Keratinocyte (primary cell): ENCODE measurements at regions not wholly inside any gene's neighbourhood (a gene's known extent, or its start where the extent isn't known, plus 50 kb on each side); places are given as distances from the start of the nearest gene placed in this dataset.

Experiments used
- DNase-seq: peaks from one replicate; pipeline ENCODE4 v3.0.0-alpha.2; 2011; ENCODE audit warnings: low read depth, missing footprints, low spot score
- FAIRE-seq: peaks from 2 replicates; lab custom pipeline; 2011; peaks lifted over from hg19 to GRCh38; lab: Jason Lieb, UNC
- H2AFZ ChIP-seq: 2 replicates; pipeline ENCODE4 v1.6.0; 2012; ENCODE audit warnings: low read length, control low read depth, inconsistent platforms; ENCODE audit not compliant: control insufficient read depth
- H3K27ac ChIP-seq: 2 replicates; pipeline ENCODE4 v1.5.1; 2011; ENCODE audit warnings: low read length; ENCODE audit not compliant: control insufficient read depth, insufficient read depth
- H3K27me3 ChIP-seq: 3 replicates; pipeline ENCODE4 v1.6.0; 2011; ENCODE audit warnings: low read length; ENCODE audit not compliant: control insufficient read depth, insufficient read depth; ENCODE audit errors: extremely low read depth
- H3K36me3 ChIP-seq, 2 experiments: 2 replicates in 1 of 2; 3 replicates in 1 of 2; pipeline ENCODE4 v1.5.1; 2011; ENCODE audit warnings: low read length in 2 of 2, mild to moderate bottlenecking in 1 of 2; ENCODE audit not compliant: control insufficient read depth in 2 of 2, insufficient read depth in 2 of 2; ENCODE audit errors: extremely low read depth in 1 of 2
- H3K4me1 ChIP-seq: 3 replicates; pipeline ENCODE4 v1.5.1; 2011; ENCODE audit warnings: low read length; ENCODE audit not compliant: control insufficient read depth, insufficient read depth; ENCODE audit errors: extremely low read depth
- H3K4me2 ChIP-seq: 3 replicates; pipeline ENCODE4 v1.6.0; 2011; ENCODE audit warnings: low read depth, low read length; ENCODE audit not compliant: control insufficient read depth, insufficient read depth; ENCODE audit errors: extremely low read depth
- H3K4me3 ChIP-seq, 3 experiments: fragments of 200-600 bp in 1 of 3; sonication (generic) in 1 of 3; 2 replicates in 2 of 3; 3 replicates in 1 of 3; pipeline ENCODE4 v1.5.1; 2011 to 2016; ENCODE audit warnings: low read length in 3 of 3, mild to moderate bottlenecking in 3 of 3, control low read depth in 2 of 3, inconsistent platforms in 1 of 3, low read depth in 1 of 3, mixed read lengths in 1 of 3, mixed run types in 1 of 3, moderate library complexity in 1 of 3; ENCODE audit not compliant: control insufficient read depth in 2 of 3, insufficient read depth in 2 of 3; ENCODE audit errors: extremely low read depth in 1 of 3
- H3K79me2 ChIP-seq: 2 replicates; pipeline ENCODE4 v1.6.0; 2012; ENCODE audit warnings: low read length; ENCODE audit not compliant: control insufficient read depth, insufficient read depth
- H3K9ac ChIP-seq: 3 replicates; pipeline ENCODE4 v1.6.0; 2011; ENCODE audit warnings: low read length; ENCODE audit not compliant: control insufficient read depth, insufficient read depth; ENCODE audit errors: extremely low read depth
- H3K9me1 ChIP-seq: 3 replicates; pipeline ENCODE4 v1.6.0; 2011; ENCODE audit warnings: low read length; ENCODE audit not compliant: control insufficient read depth, insufficient read depth; ENCODE audit errors: extremely low read depth
- H3K9me3 ChIP-seq: 2 replicates; pipeline ENCODE4 v1.5.1; 2012; ENCODE audit warnings: low read depth, low read length; ENCODE audit not compliant: control insufficient read depth
- H4K20me1 ChIP-seq: 3 replicates; pipeline ENCODE4 v1.6.0; 2011; ENCODE audit warnings: low read length; ENCODE audit not compliant: control insufficient read depth, insufficient read depth; ENCODE audit errors: extremely low read depth
- EZH2 ChIP-seq: IDR thresholded peaks from one replicate; pipeline ENCODE4 v1.6.1; 2012; ENCODE audit warnings: inconsistent platforms, mild to moderate bottlenecking, low read length, moderate library complexity
- dilution Hi-C: fragments of 300-500 bp; cut with MboI; formaldehyde crosslinking; loops from one replicate; pipeline ENCODE4 v1.7.0; 2020; ENCODE audit warnings: low sequenced_read_pairs; ENCODE audit not compliant: extremely low pct_ligation_motif_present
- TF ChIP-seq, protein P1 (sequence below), 3 experiments: IDR thresholded peaks in 1 of 3; conservative IDR thresholded peaks in 1 of 3; optimal IDR thresholded peaks in 1 of 3; 2 replicates in 2 of 3; 3 replicates in 1 of 3; pipeline versions ENCODE3 to v1.5.1; 2011; ENCODE audit warnings: low read length in 3 of 3, mild to moderate bottlenecking in 3 of 3, moderate library complexity in 2 of 3, control low read depth in 1 of 3, inconsistent platforms in 1 of 3; ENCODE audit not compliant: insufficient read depth in 2 of 3; ENCODE audit errors: extremely low read depth in 1 of 3

DNA sequence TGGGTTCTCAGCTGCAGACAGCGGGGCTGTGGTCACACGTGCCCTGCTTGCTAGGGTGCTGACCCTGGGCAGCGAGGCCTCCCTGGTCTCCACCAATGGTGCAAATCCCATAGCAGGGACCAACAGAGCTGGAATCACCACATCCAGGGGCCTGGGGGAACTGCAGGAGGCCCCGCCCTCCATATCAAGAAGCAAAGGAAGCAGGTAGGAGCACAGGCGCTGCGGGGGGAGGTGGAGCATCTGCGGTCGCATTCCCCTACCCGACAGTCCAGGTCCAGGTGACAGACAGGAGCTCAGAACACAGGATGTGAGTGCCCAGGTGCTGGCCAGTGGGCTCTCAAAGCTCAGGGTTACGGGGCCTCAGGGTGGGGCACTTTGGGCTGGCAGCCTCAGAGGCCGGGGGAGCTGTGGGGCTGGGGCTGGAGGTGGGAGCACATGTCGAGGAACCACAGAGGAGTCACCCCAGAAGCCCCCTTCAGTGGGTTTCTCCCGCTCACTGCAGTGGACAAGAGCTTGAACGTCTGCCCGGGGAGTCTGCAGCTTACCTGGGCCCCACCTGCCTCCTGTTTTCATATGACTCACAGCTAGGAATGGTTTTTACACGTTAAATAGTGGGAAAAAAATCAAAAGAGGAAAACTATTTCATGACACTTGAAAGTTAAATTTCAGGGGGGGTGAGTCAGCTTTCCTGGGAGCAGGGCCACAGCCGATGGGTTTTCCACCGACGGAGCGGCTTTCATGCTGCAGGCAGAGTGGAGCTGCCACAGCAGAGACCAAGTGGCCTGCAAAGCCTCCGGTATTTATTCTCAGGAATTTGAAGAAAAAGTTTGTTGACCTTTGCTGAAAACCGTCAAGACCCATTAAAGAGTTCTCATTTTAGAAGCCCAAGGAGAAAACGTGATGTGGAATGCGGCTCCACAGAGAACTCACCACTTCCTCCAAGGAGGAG lies 148.7 kb upstream of the PPP2R2D start:
- no peaks in the 10 kb centered on the region for H3K4me1 ChIP-seq
- FAIRE-seq = no peak
- dilution Hi-C loops = no loop called here

GRCh38 chr10:131753336-131753735 lies 147.5 kb upstream of the PPP2R2D start:
- Histone ChIP-seq H3K27me3 (no peaks in the 10 kb centered on the region), H4K20me1 (no peaks in the 10 kb centered on the region), H3K9ac (no peak overlapping the region), H3K4me1 (no peaks in the 10 kb centered on the region), H3K9me1 (no peaks in the 10 kb centered on the region), H2AFZ (no peak overlapping the region), H3K4me3 (no peak overlapping the region), H3K27ac (no peak overlapping the region), H3K36me3 (no peaks in the 10 kb centered on the region), H3K4me2 (no peak overlapping the region), H3K9me3 (peaks cover 5% of the 10 kb centered on the region), H3K79me2 (no peaks in the 10 kb centered on the region)
- DNase-seq (no peak), FAIRE-seq (no peak)
- no peak for TF ChIP-seq EZH2
- TF ChIP-seq, protein P1, sequence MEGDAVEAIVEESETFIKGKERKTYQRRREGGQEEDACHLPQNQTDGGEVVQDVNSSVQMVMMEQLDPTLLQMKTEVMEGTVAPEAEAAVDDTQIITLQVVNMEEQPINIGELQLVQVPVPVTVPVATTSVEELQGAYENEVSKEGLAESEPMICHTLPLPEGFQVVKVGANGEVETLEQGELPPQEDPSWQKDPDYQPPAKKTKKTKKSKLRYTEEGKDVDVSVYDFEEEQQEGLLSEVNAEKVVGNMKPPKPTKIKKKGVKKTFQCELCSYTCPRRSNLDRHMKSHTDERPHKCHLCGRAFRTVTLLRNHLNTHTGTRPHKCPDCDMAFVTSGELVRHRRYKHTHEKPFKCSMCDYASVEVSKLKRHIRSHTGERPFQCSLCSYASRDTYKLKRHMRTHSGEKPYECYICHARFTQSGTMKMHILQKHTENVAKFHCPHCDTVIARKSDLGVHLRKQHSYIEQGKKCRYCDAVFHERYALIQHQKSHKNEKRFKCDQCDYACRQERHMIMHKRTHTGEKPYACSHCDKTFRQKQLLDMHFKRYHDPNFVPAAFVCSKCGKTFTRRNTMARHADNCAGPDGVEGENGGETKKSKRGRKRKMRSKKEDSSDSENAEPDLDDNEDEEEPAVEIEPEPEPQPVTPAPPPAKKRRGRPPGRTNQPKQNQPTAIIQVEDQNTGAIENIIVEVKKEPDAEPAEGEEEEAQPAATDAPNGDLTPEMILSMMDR (optimal IDR thresholded peaks at IDR 0.05 in 1 of 3, IDR thresholded peaks at IDR 0.05 in 1 of 3, conservative IDR thresholded peaks at IDR 0.05 in 1 of 3; ENCODE audit: extremely low read depth in 1 of 3, insufficient read depth in 2 of 3, low read length in 3 of 3) = no peak
- dilution Hi-C loops = no loop called here

More for the DNA sequence above, 148.7 kb upstream of the PPP2R2D start:
- no peak overlapping the region for H3K9ac ChIP-seq
- no peak for TF ChIP-seq EZH2
- TF ChIP-seq, protein P1 (optimal IDR thresholded peaks at IDR 0.05 in 1 of 3, IDR thresholded peaks at IDR 0.05 in 1 of 3, conservative IDR thresholded peaks at IDR 0.05 in 1 of 3; ENCODE audit: extremely low read depth in 1 of 3, insufficient read depth in 2 of 3, low read length in 3 of 3) = no peak
- no peak overlapping the region for H2AFZ ChIP-seq
- H3K4me3 ChIP-seq = no peak overlapping the region
- no peaks in the 10 kb centered on the region for H4K20me1 ChIP-seq
- no peak overlapping the region for H3K27ac ChIP-seq
- H3K9me1 ChIP-seq = no peaks in the 10 kb centered on the region
- H3K79me2 ChIP-seq = no peaks in the 10 kb centered on the region
- no peak for DNase-seq
- no peaks in the 10 kb centered on the region for H3K36me3 ChIP-seq
- H3K4me2 ChIP-seq = no peak overlapping the region
- no peaks in the 10 kb centered on the region for H3K9me3 ChIP-seq
- no peaks in the 10 kb centered on the region for H3K27me3 ChIP-seq
